Ascending aorta (tissue), 2 donors: ENCODE measurements at regions not wholly inside any gene's neighbourhood (a gene's known extent, or its start where the extent isn't known, plus 50 kb on each side); places are given as distances from the start of the nearest gene placed in this dataset.

ENCODE experiments used
- DNase-seq, 2 donors: peaks; one replicate each; pipeline ENCODE4 v3.0.0-alpha.2; 2019; ENCODE audit warnings: low spot score in 2 of 2
- H3K27ac ChIP-seq, 2 donors: fragments of 200-600 bp; sonication (generic); one replicate each; pipeline ENCODE4 v1.5.1; 2016 to 2017; ENCODE audit warnings: mild to moderate bottlenecking in 1 of 2
- H3K27me3 ChIP-seq: fragments of 200-600 bp; sonication (generic); one replicate; pipeline ENCODE4 v1.5.1; 2017
- H3K36me3 ChIP-seq, 2 donors: fragments of 200-600 bp; sonication (generic); one replicate each; pipeline ENCODE4 v1.5.1; 2016
- H3K4me1 ChIP-seq, 2 donors: fragments of 200-600 bp; sonication (generic); one replicate each; pipeline ENCODE4 v1.5.1; 2016 to 2017; ENCODE audit warnings: mild to moderate bottlenecking in 1 of 2
- H3K4me3 ChIP-seq, 2 donors: fragments of 200-600 bp; sonication (generic); one replicate each; pipeline ENCODE4 v1.5.1; 2016 to 2017; ENCODE audit warnings: mild to moderate bottlenecking in 1 of 2
- H3K9me3 ChIP-seq, 2 donors: fragments of 200-600 bp; sonication (generic); one replicate each; pipeline ENCODE4 v1.5.1; 2016
- intact Hi-C: fragments of 100-400 bp; cut with DNase I; formaldehyde crosslinking; loops from one replicate; pipeline ENCODE4 v1.15.1; 2023
- TF ChIP-seq, protein P1 (sequence below), 3 experiments: fragments of 200-600 bp in 2 of 3; fragments of 450-650 bp in 1 of 3; sonication (generic) in 2 of 3; IDR thresholded peaks; one replicate each; pipeline ENCODE4 v1.5.1; 2016 to 2019; ENCODE audit warnings: antibody characterized with exemption in 3 of 3, mild to moderate bottlenecking in 1 of 3, moderate library complexity in 1 of 3

DNA sequence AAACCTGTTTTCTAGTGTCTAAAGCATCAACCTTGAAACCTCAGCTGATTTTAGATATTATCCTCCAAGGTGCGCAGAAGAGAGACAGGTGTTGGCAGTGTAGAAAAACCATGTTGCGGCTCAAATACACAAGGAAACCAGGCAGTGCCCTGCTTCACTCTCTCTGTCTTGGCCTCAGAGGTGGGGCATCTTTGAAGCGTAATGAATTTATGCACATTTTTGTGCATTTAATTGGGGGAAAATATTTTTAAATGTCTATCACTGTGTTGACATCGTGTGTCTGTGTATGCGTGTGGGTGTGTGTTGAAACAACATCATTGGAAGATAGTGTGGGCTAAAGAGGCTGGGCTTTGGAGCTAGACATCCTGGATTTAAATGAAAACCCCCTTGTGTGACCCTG is 334.0 kb upstream of the CHD6 start:
- no peaks in the 10 kb centered on the region for H3K4me1 ChIP-seq
- H3K27ac ChIP-seq, result no peak overlapping the region
- no peaks in the 10 kb centered on the region for H3K27me3 ChIP-seq
- no peaks in the 10 kb centered on the region for H3K9me3 ChIP-seq
- intact Hi-C loops, result no loop called here
- DNase-seq, result no peak
- H3K36me3 ChIP-seq, result no peaks in the 10 kb centered on the region
- H3K4me3 ChIP-seq, result no peak overlapping the region
- TF ChIP-seq, protein P1, sequence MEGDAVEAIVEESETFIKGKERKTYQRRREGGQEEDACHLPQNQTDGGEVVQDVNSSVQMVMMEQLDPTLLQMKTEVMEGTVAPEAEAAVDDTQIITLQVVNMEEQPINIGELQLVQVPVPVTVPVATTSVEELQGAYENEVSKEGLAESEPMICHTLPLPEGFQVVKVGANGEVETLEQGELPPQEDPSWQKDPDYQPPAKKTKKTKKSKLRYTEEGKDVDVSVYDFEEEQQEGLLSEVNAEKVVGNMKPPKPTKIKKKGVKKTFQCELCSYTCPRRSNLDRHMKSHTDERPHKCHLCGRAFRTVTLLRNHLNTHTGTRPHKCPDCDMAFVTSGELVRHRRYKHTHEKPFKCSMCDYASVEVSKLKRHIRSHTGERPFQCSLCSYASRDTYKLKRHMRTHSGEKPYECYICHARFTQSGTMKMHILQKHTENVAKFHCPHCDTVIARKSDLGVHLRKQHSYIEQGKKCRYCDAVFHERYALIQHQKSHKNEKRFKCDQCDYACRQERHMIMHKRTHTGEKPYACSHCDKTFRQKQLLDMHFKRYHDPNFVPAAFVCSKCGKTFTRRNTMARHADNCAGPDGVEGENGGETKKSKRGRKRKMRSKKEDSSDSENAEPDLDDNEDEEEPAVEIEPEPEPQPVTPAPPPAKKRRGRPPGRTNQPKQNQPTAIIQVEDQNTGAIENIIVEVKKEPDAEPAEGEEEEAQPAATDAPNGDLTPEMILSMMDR (IDR thresholded peaks at IDR 0.05), result no peak

DNA sequence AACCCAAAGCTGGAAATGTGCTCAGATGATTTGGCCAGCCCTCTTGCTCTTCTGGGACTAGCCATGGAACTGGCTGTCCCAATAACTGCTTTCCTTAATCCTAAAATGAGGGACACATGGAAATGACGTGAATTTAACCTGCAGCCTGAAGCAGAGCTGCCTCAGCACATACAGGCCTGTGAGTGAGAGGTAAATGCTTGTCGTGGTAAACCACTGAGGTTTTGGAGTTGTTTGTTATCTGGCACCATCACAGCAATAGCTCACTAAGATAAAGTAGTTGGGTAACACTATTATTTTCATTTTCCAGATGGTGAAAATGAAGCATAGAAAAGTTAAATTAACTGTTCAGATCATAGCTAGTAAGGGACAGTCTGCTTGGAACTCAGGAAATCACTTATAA is 333.4 kb upstream of the CHD6 start:
- no peak overlapping the region for H3K27ac ChIP-seq
- no peaks in the 10 kb centered on the region for H3K27me3 ChIP-seq
- H3K4me1 ChIP-seq, result no peaks in the 10 kb centered on the region
- intact Hi-C loops, result no loop called here
- TF ChIP-seq, protein P1 (IDR thresholded peaks at IDR 0.05), result no peak
- H3K9me3 ChIP-seq, result no peaks in the 10 kb centered on the region
- H3K4me3 ChIP-seq, result no peak overlapping the region
- H3K36me3 ChIP-seq, result no peaks in the 10 kb centered on the region
- no peak for DNase-seq

- TF ChIP-seq, protein P1 (IDR thresholded peaks at IDR 0.05), result no peak
- H3K27ac ChIP-seq, result no peak overlapping the region
- H3K27me3 ChIP-seq, result no peaks in the 10 kb centered on the region
- no peaks in the 10 kb centered on the region for H3K9me3 ChIP-seq
- DNase-seq, result no peak
- no peaks in the 10 kb centered on the region for H3K4me1 ChIP-seq
- H3K36me3 ChIP-seq, result no peaks in the 10 kb centered on the region
- H3K4me3 ChIP-seq, result no peak overlapping the region
- intact Hi-C loops, result no loop called here
Observed at GRCh38 chr20:41939659-41940058, 321.5 kb upstream of the CHD6 start.

DNA sequence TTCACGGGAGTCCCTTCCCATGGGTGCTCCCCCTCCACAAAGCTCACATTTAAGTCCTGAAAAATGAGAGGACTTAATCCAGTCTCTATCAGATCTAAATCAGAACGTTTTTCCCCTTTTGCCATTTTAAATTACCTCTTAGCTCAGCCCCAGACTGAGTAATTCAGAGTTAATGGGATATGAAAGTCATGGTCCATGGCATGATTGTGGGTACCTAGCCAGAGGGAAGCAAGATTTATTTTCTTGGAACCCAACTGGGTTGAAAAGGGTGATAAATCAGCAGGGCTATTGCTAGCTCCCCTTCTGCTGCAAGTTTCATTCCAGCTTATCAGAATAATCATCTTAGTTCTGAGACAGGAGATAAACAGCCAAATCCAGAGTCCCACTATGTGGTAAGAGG is 320.2 kb upstream of the CHD6 start:
- H3K27me3 ChIP-seq, result no peaks in the 10 kb centered on the region
- H3K4me1 ChIP-seq, result no peaks in the 10 kb centered on the region

GRCh38 chr20:41935259-41935791 is 317.1 kb upstream of the CHD6 start:
- Histone ChIP-seq H3K27me3 (no peaks in the 10 kb centered on the region), H3K4me3 (no peak overlapping the region)
- intact Hi-C loops, result no loop called here

More for the DNA sequence above, 320.2 kb upstream of the CHD6 start:
- no peak overlapping the region for H3K27ac ChIP-seq
- no peaks in the 10 kb centered on the region for H3K9me3 ChIP-seq
- intact Hi-C loops, result no loop called here
- H3K4me3 ChIP-seq, result no peak overlapping the region
- no peaks in the 10 kb centered on the region for H3K36me3 ChIP-seq
- DNase-seq, result no peak
- TF ChIP-seq, protein P1 (IDR thresholded peaks at IDR 0.05), result no peak

More at GRCh38 chr20:41935259-41935791, 317.1 kb upstream of the CHD6 start:
- H3K9me3 ChIP-seq, result no peaks in the 10 kb centered on the region
- no peak overlapping the region for H3K27ac ChIP-seq
- no peak for DNase-seq
- no peaks in the 10 kb centered on the region for H3K36me3 ChIP-seq
- TF ChIP-seq, protein P1 (IDR thresholded peaks at IDR 0.05), result no peak
- H3K4me1 ChIP-seq, result no peaks in the 10 kb centered on the region
